ENCODE measurements at regions not wholly inside any gene's neighbourhood (a gene's known extent, or its start where the extent isn't known, plus 50 kb on each side); places are given as distances from the start of the nearest gene placed in this dataset.

- no peak for TF ChIP-seq SIX5 (IDR thresholded peaks at IDR 0.05; ENCODE audit: low read depth, low read length)
Observed at GRCh38 chr7:47672271-47672791, 90.4 kb upstream of the TNS3 start (continued).
